VCaP (cell line): ENCODE measurements at regions not wholly inside any gene's neighbourhood (a gene's known extent, or its start where the extent isn't known, plus 50 kb on each side); places are given as distances from the start of the nearest gene placed in this dataset.

Experiments
- H3K27ac ChIP-seq: fragments of 450-650 bp; 2 replicates; pipeline ENCODE4 v1.5.1; 2017
- CTCF ChIP-seq: fragments of 450-650 bp; conservative IDR thresholded peaks from 2 replicates; pipeline ENCODE4 v1.5.1; 2017; ENCODE audit warnings: mild to moderate bottlenecking, moderate library complexity

GRCh38 chr15:39281094-39281493 lies 299.8 kb upstream of the THBS1 start:
- H3K27ac ChIP-seq: no peak overlapping the region
- no peak for TF ChIP-seq CTCF

- TF ChIP-seq CTCF: no peak
- no peak overlapping the region for H3K27ac ChIP-seq
Measured at GRCh38 chr15:39282663-39283208, 298.1 kb upstream of the THBS1 start.

GRCh38 chr15:39283531-39283930 lies 297.3 kb upstream of the THBS1 start:
- H3K27ac ChIP-seq: no peak overlapping the region
- no peak for TF ChIP-seq CTCF

GRCh38 chr15:39285071-39285470 lies 295.8 kb upstream of the THBS1 start:
- no peak for TF ChIP-seq CTCF

GRCh38 chr15:39285663-39286062 lies 295.2 kb upstream of the THBS1 start:
- TF ChIP-seq CTCF: no peak
- no peak overlapping the region for H3K27ac ChIP-seq

More at GRCh38 chr15:39285071-39285470, 295.8 kb upstream of the THBS1 start:
- no peak overlapping the region for H3K27ac ChIP-seq

GRCh38 chr15:39286706-39287105 lies 294.2 kb upstream of the THBS1 start:
- H3K27ac ChIP-seq: no peak overlapping the region
- no peak for TF ChIP-seq CTCF

GRCh38 chr15:39287322-39288195 lies 293.3 kb upstream of the THBS1 start:
- no peak overlapping the region for H3K27ac ChIP-seq
- no peak for TF ChIP-seq CTCF
